ENCODE measurements at regions not wholly inside any gene's neighbourhood (a gene's known extent, or its start where the extent isn't known, plus 50 kb on each side); places are given as distances from the start of the nearest gene placed in this dataset.

DNA sequence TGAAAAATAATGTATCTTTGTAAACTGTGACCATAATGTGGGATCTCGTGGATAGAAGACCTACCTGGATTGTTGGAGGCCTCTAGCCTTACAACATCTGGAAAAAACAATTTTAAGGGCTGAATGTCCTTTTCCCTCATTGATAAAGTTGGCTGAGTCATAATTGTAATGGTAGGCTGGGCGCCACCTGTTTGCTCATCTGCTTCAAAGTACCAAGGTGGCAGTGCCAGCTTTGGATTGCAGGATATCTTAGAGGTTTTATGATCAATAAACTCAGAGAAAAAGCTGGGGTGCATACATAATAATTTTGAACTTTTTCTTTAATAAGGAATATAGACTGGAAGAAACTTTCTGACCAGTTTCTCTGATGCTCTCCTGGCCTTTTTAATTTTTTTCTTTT is 653.4 kb downstream of the MMUT start:
- no peaks in the 10 kb centered on the region for H3K27me3 ChIP-seq
- no peaks in the 10 kb centered on the region for H3K9me3 ChIP-seq
- H3K4me1 ChIP-seq, result no peaks in the 10 kb centered on the region
- TF ChIP-seq, protein P1, sequence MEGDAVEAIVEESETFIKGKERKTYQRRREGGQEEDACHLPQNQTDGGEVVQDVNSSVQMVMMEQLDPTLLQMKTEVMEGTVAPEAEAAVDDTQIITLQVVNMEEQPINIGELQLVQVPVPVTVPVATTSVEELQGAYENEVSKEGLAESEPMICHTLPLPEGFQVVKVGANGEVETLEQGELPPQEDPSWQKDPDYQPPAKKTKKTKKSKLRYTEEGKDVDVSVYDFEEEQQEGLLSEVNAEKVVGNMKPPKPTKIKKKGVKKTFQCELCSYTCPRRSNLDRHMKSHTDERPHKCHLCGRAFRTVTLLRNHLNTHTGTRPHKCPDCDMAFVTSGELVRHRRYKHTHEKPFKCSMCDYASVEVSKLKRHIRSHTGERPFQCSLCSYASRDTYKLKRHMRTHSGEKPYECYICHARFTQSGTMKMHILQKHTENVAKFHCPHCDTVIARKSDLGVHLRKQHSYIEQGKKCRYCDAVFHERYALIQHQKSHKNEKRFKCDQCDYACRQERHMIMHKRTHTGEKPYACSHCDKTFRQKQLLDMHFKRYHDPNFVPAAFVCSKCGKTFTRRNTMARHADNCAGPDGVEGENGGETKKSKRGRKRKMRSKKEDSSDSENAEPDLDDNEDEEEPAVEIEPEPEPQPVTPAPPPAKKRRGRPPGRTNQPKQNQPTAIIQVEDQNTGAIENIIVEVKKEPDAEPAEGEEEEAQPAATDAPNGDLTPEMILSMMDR (IDR thresholded peaks at IDR 0.05), result no peak
- H3K36me3 ChIP-seq, result no peaks in the 10 kb centered on the region
- no peak overlapping the region for H3K27ac ChIP-seq
- H3K4me3 ChIP-seq, result no peak overlapping the region
- no peak for DNase-seq (ENCODE audit: low spot score)

DNA sequence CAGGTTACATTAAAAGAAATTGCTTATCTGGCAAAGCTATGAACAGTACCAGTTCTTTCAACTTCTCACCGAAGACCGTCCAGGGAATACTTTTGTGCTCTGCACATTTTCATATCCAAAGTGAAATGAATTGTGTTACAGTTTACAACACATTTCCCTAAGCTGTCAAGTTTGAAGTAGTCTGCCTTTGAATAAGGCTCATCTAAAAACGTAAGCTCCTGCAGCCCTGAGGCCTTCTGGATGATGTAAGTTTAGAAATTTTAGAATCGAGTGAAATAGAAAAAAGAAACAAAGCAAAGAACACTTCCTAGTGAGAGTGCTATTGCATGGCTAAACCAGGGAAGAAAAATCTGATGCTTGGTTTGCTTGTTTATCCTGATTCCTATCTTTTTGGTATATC is 653.8 kb downstream of the MMUT start:
- DNase-seq (ENCODE audit: low spot score), result no peak
- Histone ChIP-seq H3K27ac (no peak overlapping the region), H3K36me3 (no peaks in the 10 kb centered on the region), H3K27me3 (no peaks in the 10 kb centered on the region), H3K4me1 (no peaks in the 10 kb centered on the region), H3K4me3 (no peak overlapping the region), H3K9me3 (no peaks in the 10 kb centered on the region)
- TF ChIP-seq, protein P1 (IDR thresholded peaks at IDR 0.05), result no peak

DNA sequence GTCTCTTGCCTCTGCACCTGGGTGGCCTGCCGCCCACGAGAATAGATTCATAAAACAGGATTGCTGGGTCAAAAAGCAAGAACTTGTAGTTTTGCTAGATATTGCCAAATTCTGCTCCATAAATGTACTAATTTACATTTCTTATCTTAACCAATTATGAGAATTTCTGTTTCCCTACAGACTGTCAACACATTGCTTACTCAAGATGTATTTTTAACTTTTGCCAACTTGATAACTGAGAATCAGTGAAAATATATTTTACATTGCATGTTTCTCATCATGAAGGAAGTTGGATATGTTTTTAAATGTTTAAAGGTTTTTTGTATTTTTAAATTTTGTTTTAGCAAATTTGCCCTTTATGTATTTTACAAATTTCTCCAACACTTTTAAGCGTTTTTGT is 664.8 kb downstream of the MMUT start:
- H3K4me3 ChIP-seq, result no peak overlapping the region
- H3K9me3 ChIP-seq, result no peaks in the 10 kb centered on the region
- no peaks in the 10 kb centered on the region for H3K4me1 ChIP-seq
- TF ChIP-seq, protein P1 (IDR thresholded peaks at IDR 0.05), result no peak
- no peak overlapping the region for H3K27ac ChIP-seq
- no peaks in the 10 kb centered on the region for H3K36me3 ChIP-seq
- DNase-seq (ENCODE audit: low spot score), result no peak
- H3K27me3 ChIP-seq, result no peaks in the 10 kb centered on the region

DNA sequence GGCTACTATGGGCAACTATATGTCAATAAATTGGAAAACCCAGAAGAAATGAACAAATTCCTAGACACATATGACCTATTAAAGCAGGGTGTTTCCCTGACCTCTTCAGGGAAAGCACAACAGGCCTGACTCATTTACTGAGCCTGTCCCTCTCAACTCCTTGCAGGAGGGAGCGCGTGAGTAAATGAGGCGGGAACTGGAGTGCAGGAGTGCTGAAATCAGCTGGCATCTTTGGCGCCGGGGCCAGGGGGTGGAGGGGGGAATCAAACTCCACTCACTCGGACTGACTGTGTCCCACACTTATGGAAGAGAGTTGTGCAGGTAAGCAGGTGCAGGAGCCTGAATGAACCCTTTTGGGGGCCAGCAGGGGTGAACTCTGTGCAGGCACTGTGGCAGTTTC is 671.2 kb upstream of the PTCHD4 start:
- H3K4me1 ChIP-seq, result no peaks in the 10 kb centered on the region
- no peaks in the 10 kb centered on the region for H3K36me3 ChIP-seq
- TF ChIP-seq, protein P1 (IDR thresholded peaks at IDR 0.05), result no peak
- no peak overlapping the region for H3K4me3 ChIP-seq
- no peak for DNase-seq (ENCODE audit: low spot score)
- no peaks in the 10 kb centered on the region for H3K27me3 ChIP-seq
- no peaks in the 10 kb centered on the region for H3K9me3 ChIP-seq
- H3K27ac ChIP-seq, result no peak overlapping the region

DNA sequence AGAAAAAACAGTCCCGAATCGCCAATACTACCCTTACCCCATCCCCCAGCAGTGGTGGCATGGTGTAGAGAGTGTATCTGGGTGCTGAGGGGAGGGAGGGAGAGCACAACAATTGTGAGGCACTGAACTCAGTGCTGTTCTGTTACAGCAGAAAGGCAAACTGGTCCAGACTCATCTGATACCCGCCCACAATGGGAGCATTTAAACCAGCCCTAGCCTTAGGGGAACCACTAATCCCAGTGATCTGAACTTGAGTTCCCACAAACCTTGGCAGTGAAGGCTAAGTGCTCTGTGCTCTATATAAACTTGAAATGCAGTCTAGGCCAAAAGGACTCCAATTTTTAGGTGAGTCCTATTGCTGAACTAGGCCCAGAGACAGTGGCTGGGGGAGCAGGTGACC is 666.4 kb upstream of the PTCHD4 start:
- H3K27ac ChIP-seq, result no peak overlapping the region
- no peaks in the 10 kb centered on the region for H3K9me3 ChIP-seq
- H3K36me3 ChIP-seq, result no peaks in the 10 kb centered on the region
- TF ChIP-seq, protein P1 (IDR thresholded peaks at IDR 0.05), result no peak
- no peaks in the 10 kb centered on the region for H3K4me1 ChIP-seq
- no peak overlapping the region for H3K4me3 ChIP-seq
- no peaks in the 10 kb centered on the region for H3K27me3 ChIP-seq
- no peak for DNase-seq (ENCODE audit: low spot score)

DNA sequence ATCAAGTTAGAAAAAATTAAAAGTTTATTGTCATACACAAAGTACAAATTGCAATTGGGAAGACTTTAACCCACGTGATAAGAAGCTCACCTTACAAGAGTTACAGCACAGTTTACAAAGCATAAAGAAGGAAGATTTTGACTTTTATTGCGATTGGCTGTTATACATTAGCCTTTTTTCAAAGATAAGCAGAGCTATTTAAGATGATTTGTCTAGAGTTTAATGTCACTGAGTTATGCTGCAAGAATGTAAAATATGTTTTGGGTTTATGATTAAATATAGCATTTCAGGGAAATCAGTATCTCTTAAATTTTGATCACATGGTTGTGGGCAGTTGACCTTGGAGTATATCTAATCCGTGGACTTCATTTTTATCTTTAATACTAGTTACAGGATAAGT is 664.2 kb upstream of the PTCHD4 start:
- no peak for DNase-seq (ENCODE audit: low spot score)
- H3K27ac ChIP-seq, result no peak overlapping the region
- H3K9me3 ChIP-seq, result no peaks in the 10 kb centered on the region
- no peaks in the 10 kb centered on the region for H3K27me3 ChIP-seq
- no peaks in the 10 kb centered on the region for H3K36me3 ChIP-seq
- no peak overlapping the region for H3K4me3 ChIP-seq
- TF ChIP-seq, protein P1 (IDR thresholded peaks at IDR 0.05), result no peak
- no peaks in the 10 kb centered on the region for H3K4me1 ChIP-seq
